GM12874 (cell line): ENCODE measurements at regions not wholly inside any gene's neighbourhood (a gene's known extent, or its start where the extent isn't known, plus 50 kb on each side); places are given as distances from the start of the nearest gene placed in this dataset.

Experiments used
- CTCF ChIP-seq: IDR thresholded peaks from 2 replicates; pipeline ENCODE4 v1.5.1; 2011; ENCODE audit warnings: low read depth, mild to moderate bottlenecking, control low read depth, low read length, moderate library complexity; ENCODE audit not compliant: insufficient read depth

- no peak for TF ChIP-seq CTCF
These were observed 1176.9 kb upstream of the LRRTM1 start for GRCh38 chr2:81481242-81481993.

- no peak for TF ChIP-seq CTCF
These were observed 1162.5 kb upstream of the LRRTM1 start for GRCh38 chr2:81467096-81467495.

GRCh38 chr2:81462420-81462819 is 1157.9 kb upstream of the LRRTM1 start:
- TF ChIP-seq CTCF: no peak

- TF ChIP-seq CTCF: no peak
These were observed 1140.6 kb upstream of the LRRTM1 start for GRCh38 chr2:81445176-81445575.

GRCh38 chr2:81437456-81438000 is 1133.0 kb upstream of the LRRTM1 start:
- TF ChIP-seq CTCF: no peak

GRCh38 chr2:81436256-81436655 is 1131.7 kb upstream of the LRRTM1 start:
- no peak for TF ChIP-seq CTCF

GRCh38 chr2:81412681-81413080 is 1108.1 kb upstream of the LRRTM1 start:
- no peak for TF ChIP-seq CTCF

- TF ChIP-seq CTCF: no peak
These were observed 1099.0 kb upstream of the LRRTM1 start for GRCh38 chr2:81403508-81403907.
